ENCODE measurements at regions not wholly inside any gene's neighbourhood (a gene's known extent, or its start where the extent isn't known, plus 50 kb on each side); places are given as distances from the start of the nearest gene placed in this dataset.

GRCh38 chrX:12010436-12010835 is 127.8 kb upstream of the FRMPD4 start:
- TF ChIP-seq CTCF (IDR thresholded peaks at IDR 0.05; ENCODE audit: low read depth, low read length, missing input control) (no peak), JUND (IDR thresholded peaks at IDR 0.05) (no peak), TAF1 (conservative IDR thresholded peaks at IDR 0.05) (no peak), RAD21 (IDR thresholded peaks at IDR 0.05) (no peak), MAX (IDR thresholded peaks at IDR 0.05) (no peak)
